ENCODE measurements at regions not wholly inside any gene's neighbourhood (a gene's known extent, or its start where the extent isn't known, plus 50 kb on each side); places are given as distances from the start of the nearest gene placed in this dataset.
"Not testable (repeated sequence)": the region's sequence is repeated elsewhere in the genome, so short reads cannot be mapped to it uniquely, and the experiment has no call there.

GRCh38 chr17:70597774-70598173, 428.4 kb downstream of the KCNJ2 start:
- DNase-seq (ENCODE audit: low read depth): no peak

GRCh38 chr17:70599198-70599597, 429.9 kb downstream of the KCNJ2 start:
- DNase-seq (ENCODE audit: low read depth): no peak

GRCh38 chr17:70599945-70600344, 430.6 kb downstream of the KCNJ2 start:
- DNase-seq (ENCODE audit: low read depth): not testable (repeated sequence)

GRCh38 chr17:70603226-70603625, 433.9 kb downstream of the KCNJ2 start:
- DNase-seq (ENCODE audit: low read depth): no peak

GRCh38 chr17:70604854-70605253, 435.5 kb downstream of the KCNJ2 start:
- no peak for DNase-seq (ENCODE audit: low read depth)

- DNase-seq (ENCODE audit: low read depth): no peak
These were observed 436.8 kb downstream of the KCNJ2 start for GRCh38 chr17:70606086-70606485.

- no peak for DNase-seq (ENCODE audit: low read depth)
These were observed 438.9 kb downstream of the KCNJ2 start for GRCh38 chr17:70608193-70608592.

- DNase-seq (ENCODE audit: low read depth): no peak
These were observed 439.6 kb downstream of the KCNJ2 start for GRCh38 chr17:70608957-70609356.

GRCh38 chr17:70609566-70609965, 440.2 kb downstream of the KCNJ2 start:
- no peak for DNase-seq (ENCODE audit: low read depth)

GRCh38 chr17:70610161-70610560, 440.8 kb downstream of the KCNJ2 start:
- DNase-seq (ENCODE audit: low read depth): no peak

- DNase-seq (ENCODE audit: low read depth): no peak
These were observed 444.3 kb downstream of the KCNJ2 start for GRCh38 chr17:70613681-70614080.

GRCh38 chr17:70615831-70616230, 446.5 kb downstream of the KCNJ2 start:
- DNase-seq (ENCODE audit: low read depth): no peak

GRCh38 chr17:70618641-70619040, 449.3 kb downstream of the KCNJ2 start:
- no peak for DNase-seq (ENCODE audit: low read depth)

GRCh38 chr17:70621566-70621965, 452.2 kb downstream of the KCNJ2 start:
- no peak for DNase-seq (ENCODE audit: low read depth)

- DNase-seq (ENCODE audit: low read depth): no peak
These were observed 453.3 kb downstream of the KCNJ2 start for GRCh38 chr17:70622368-70623260.

- DNase-seq (ENCODE audit: low read depth): no peak
These were observed 454.9 kb downstream of the KCNJ2 start for GRCh38 chr17:70624211-70624610.

GRCh38 chr17:70629902-70630301, 460.6 kb downstream of the KCNJ2 start:
- DNase-seq (ENCODE audit: low read depth): no peak

- no peak for DNase-seq (ENCODE audit: low read depth)
These were observed 467.3 kb downstream of the KCNJ2 start for GRCh38 chr17:70636517-70637133.

- no peak for DNase-seq (ENCODE audit: low read depth)
These were observed 472.7 kb downstream of the KCNJ2 start for GRCh38 chr17:70642059-70642458.

GRCh38 chr17:70644096-70644495, 474.8 kb downstream of the KCNJ2 start:
- no peak for DNase-seq (ENCODE audit: low read depth)

GRCh38 chr17:70646673-70647072, 477.3 kb downstream of the KCNJ2 start:
- DNase-seq (ENCODE audit: low read depth): no peak

GRCh38 chr17:70648166-70648565, 478.8 kb downstream of the KCNJ2 start:
- no peak for DNase-seq (ENCODE audit: low read depth)

- no peak for DNase-seq (ENCODE audit: low read depth)
These were observed 484.5 kb downstream of the KCNJ2 start for GRCh38 chr17:70653850-70654249.
